MM.1S (cell line): ENCODE measurements at regions not wholly inside any gene's neighbourhood (a gene's known extent, or its start where the extent isn't known, plus 50 kb on each side); places are given as distances from the start of the nearest gene placed in this dataset.

Experiments used
- CTCF ChIP-seq: fragments of 300-600 bp; sonication (generic); IDR thresholded peaks from 2 replicates; pipeline ENCODE4 v1.5.1; 2016; ENCODE audit warnings: antibody characterized with exemption, low read length, mixed read lengths
- EZH2 ChIP-seq: fragments of 300-600 bp; sonication (generic); optimal IDR thresholded peaks from 2 replicates; pipeline ENCODE3; 2017; ENCODE audit warnings: low read depth, mild to moderate bottlenecking, antibody characterized with exemption, low read length, mixed read lengths

GRCh38 chr18:59038295-59039039 lies 101.2 kb upstream of the SEC11C start:
- TF ChIP-seq CTCF (no peak), EZH2 (no peak)
